ENCODE measurements at regions not wholly inside any gene's neighbourhood (a gene's known extent, or its start where the extent isn't known, plus 50 kb on each side); places are given as distances from the start of the nearest gene placed in this dataset.

DNA sequence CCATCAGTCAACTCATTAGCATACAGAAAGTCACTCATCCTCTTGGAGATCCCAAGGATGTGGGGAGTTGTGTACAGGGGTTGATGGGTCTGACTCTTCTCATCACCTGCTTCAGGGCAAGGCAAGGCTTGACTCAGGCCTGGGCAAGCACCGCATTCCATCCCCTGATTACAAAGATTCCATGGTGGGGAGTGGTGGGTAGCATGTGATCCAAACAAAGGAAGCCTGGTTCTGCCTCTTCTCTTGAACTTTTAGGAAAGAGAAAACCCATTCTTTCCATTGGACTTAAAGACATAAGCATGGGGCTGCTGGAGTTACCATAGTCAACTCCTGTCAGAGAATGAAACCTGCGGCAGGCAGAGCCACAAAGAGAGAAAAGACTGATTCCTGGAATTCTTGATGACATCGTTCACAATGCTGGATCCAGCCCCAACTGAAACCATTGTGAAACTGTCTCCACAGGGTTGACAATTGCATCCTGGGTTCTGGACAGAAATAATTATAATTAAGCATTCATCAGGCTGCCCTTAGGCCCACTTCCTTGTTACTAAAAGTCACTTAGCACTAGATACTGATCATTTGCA lies 235.8 kb upstream of the KCNG1 start:
- DNase-seq (no peak), ATAC-seq (ENCODE audit: low read depth) (no peak)
- Mint-ChIP-seq H3K27me3 (peaks cover 34% of the 10 kb centered on the region), H3K4me1 (no peaks in the 10 kb centered on the region), H3K9me3 (ENCODE audit: insufficient read depth) (no peaks in the 10 kb centered on the region), H3K27ac (no peak overlapping the region), H3K4me3 (no peak overlapping the region)
- H3K4me3 ChIP-seq (ENCODE audit: control extremely low read depth in 1 of 5, extremely low read depth in 1 of 5, insufficient read depth in 1 of 5, low read depth in 2 of 5, low read length in 4 of 5), result no peak overlapping the region
- H3K36me3 ChIP-seq (replicated peaks in 1 of 2; ENCODE audit: control extremely low read depth in 1 of 2, control insufficient read depth in 1 of 2, extremely low read depth in 1 of 2, insufficient read depth in 2 of 2, low read length in 1 of 2), result no peaks in the 10 kb centered on the region
- 93% methylated on average over 2 of the region's 3 CpGs for WGBS (ENCODE audit: insufficient coverage)
- no peak overlapping the region for H3K4me2 ChIP-seq (replicated peaks; ENCODE audit: low read depth, low read length, poor library complexity, severe bottlenecking)
- ChIA-PET POLR2A (no interaction called here), CTCF (no interaction called here)
- peaks cover 0 to 7% (median 2%) of the 10 kb centered on the region in 4 experiments for H3K27me3 ChIP-seq (replicated peaks in 1 of 4; ENCODE audit: control extremely low read depth in 1 of 4, control insufficient read depth in 3 of 4, insufficient read depth in 4 of 4, low read length in 3 of 4)
- H3K27ac ChIP-seq (ENCODE audit: low read length in 2 of 2), result no peak overlapping the region
- no peak for TF ChIP-seq EZH2 (IDR thresholded peaks at IDR 0.05; ENCODE audit: borderline replicate concordance, insufficient read depth, low read depth, low read length, poor library complexity, severe bottlenecking)
- TF ChIP-seq, protein P1, sequence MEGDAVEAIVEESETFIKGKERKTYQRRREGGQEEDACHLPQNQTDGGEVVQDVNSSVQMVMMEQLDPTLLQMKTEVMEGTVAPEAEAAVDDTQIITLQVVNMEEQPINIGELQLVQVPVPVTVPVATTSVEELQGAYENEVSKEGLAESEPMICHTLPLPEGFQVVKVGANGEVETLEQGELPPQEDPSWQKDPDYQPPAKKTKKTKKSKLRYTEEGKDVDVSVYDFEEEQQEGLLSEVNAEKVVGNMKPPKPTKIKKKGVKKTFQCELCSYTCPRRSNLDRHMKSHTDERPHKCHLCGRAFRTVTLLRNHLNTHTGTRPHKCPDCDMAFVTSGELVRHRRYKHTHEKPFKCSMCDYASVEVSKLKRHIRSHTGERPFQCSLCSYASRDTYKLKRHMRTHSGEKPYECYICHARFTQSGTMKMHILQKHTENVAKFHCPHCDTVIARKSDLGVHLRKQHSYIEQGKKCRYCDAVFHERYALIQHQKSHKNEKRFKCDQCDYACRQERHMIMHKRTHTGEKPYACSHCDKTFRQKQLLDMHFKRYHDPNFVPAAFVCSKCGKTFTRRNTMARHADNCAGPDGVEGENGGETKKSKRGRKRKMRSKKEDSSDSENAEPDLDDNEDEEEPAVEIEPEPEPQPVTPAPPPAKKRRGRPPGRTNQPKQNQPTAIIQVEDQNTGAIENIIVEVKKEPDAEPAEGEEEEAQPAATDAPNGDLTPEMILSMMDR (IDR thresholded peaks at IDR 0.05), result no peak
- intact Hi-C loops (cut with micrococcal nuclease), result no loop called here
- peaks cover 3 to 8% of the 10 kb centered on the region in 2 donors for H3K4me1 ChIP-seq (ENCODE audit: control insufficient read depth in 2 of 2, insufficient read depth in 2 of 2, low read length in 2 of 2)
- no peaks in the 10 kb centered on the region for H3K9me3 ChIP-seq (ENCODE audit: control extremely low read depth in 1 of 3, control insufficient read depth in 2 of 3, insufficient read depth in 1 of 3, low read length in 2 of 3)
- H4K20me1 ChIP-seq (ENCODE audit: control insufficient read depth, insufficient read depth, low read length, poor library complexity, severe bottlenecking), result no peaks in the 10 kb centered on the region
- H3K79me2 ChIP-seq (ENCODE audit: control insufficient read depth, insufficient read depth, low read length), result no peaks in the 10 kb centered on the region
- no peak overlapping the region for H3K9ac ChIP-seq (ENCODE audit: low read length)
- H2AFZ ChIP-seq (ENCODE audit: insufficient read depth, low read depth, low read length, poor library complexity, severe bottlenecking), result no peak overlapping the region

DNA sequence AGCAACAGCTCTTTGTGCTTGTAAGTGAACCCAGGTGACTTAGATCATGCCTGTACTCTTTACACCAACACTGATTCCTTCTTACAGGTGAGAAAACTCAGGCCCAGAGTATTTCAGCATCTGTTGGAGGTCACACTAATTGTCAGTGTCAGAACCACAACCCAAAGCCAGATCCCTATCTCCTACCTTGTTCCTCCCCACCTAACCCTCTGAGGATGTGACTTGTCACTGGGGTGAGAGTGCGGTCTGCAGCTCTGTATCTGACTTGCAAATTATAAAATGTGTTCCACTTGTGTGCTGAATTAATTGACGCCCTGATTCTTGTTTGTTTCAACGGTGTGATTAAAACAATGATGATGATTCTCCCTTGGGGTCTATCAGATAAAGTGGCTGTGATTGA lies 232.5 kb upstream of the KCNG1 start:
- Histone ChIP-seq H3K36me3 (replicated peaks in 1 of 2; ENCODE audit: control extremely low read depth in 1 of 2, control insufficient read depth in 1 of 2, extremely low read depth in 1 of 2, insufficient read depth in 2 of 2, low read length in 1 of 2) (no peaks in the 10 kb centered on the region), H3K4me2 (replicated peaks; ENCODE audit: low read depth, low read length, poor library complexity, severe bottlenecking) (no peak overlapping the region), H2AFZ (ENCODE audit: insufficient read depth, low read depth, low read length, poor library complexity, severe bottlenecking) (no peak overlapping the region), H3K79me2 (ENCODE audit: control insufficient read depth, insufficient read depth, low read length) (no peaks in the 10 kb centered on the region), H3K4me1 (ENCODE audit: control insufficient read depth in 2 of 2, insufficient read depth in 2 of 2, low read length in 2 of 2) (no peaks in the 10 kb centered on the region), H3K4me3 (ENCODE audit: control extremely low read depth in 1 of 5, extremely low read depth in 1 of 5, insufficient read depth in 1 of 5, low read depth in 2 of 5, low read length in 4 of 5) (no peak overlapping the region), H3K27ac (ENCODE audit: low read length in 2 of 2) (no peak overlapping the region), H3K9ac (ENCODE audit: low read length) (no peak overlapping the region), H3K27me3 (replicated peaks in 1 of 4; ENCODE audit: control extremely low read depth in 1 of 4, control insufficient read depth in 3 of 4, insufficient read depth in 4 of 4, low read length in 3 of 4) (peaks cover 0 to 16% (median 2%) of the 10 kb centered on the region in 4 experiments), H3K9me3 (ENCODE audit: control extremely low read depth in 1 of 3, control insufficient read depth in 2 of 3, insufficient read depth in 1 of 3, low read length in 2 of 3) (no peaks in the 10 kb centered on the region), H4K20me1 (ENCODE audit: control insufficient read depth, insufficient read depth, low read length, poor library complexity, severe bottlenecking) (no peaks in the 10 kb centered on the region)
- DNase-seq, result no peak
- H3K27me3 Mint-ChIP-seq, result peaks cover 37% of the 10 kb centered on the region
- ChIA-PET CTCF (no interaction called here), POLR2A (no interaction called here)
- TF ChIP-seq EZH2 (IDR thresholded peaks at IDR 0.05; ENCODE audit: borderline replicate concordance, insufficient read depth, low read depth, low read length, poor library complexity, severe bottlenecking), result no peak
- TF ChIP-seq, protein P1 (IDR thresholded peaks at IDR 0.05), result no peak
- intact Hi-C loops (cut with micrococcal nuclease), result no loop called here
- ATAC-seq (ENCODE audit: low read depth), result no peak
- no peak overlapping the region for H3K4me3 Mint-ChIP-seq
- H3K4me1 Mint-ChIP-seq, result no peaks in the 10 kb centered on the region
- H3K27ac Mint-ChIP-seq, result no peak overlapping the region
- WGBS (ENCODE audit: insufficient coverage), result 73% methylated on average over 2 of the region's 3 CpGs
- no peaks in the 10 kb centered on the region for H3K9me3 Mint-ChIP-seq (ENCODE audit: insufficient read depth)
